Progenitor cell of endocrine pancreas (in vitro differentiated cells): ENCODE measurements at regions not wholly inside any gene's neighbourhood (a gene's known extent, or its start where the extent isn't known, plus 50 kb on each side); places are given as distances from the start of the nearest gene placed in this dataset.

Experiments used
- DNase-seq: peaks from one replicate; pipeline ENCODE4 v3.0.0; 2021; ENCODE audit warnings: low spot score; ENCODE audit not compliant: unreplicated experiment
- H3K27ac Mint-ChIP-seq: 2 replicates; pipeline ENCODE4 v1.8.0; 2021; ENCODE audit warnings: mild to moderate bottlenecking, moderate library complexity, mixed read lengths
- H3K27me3 Mint-ChIP-seq: 2 replicates; pipeline ENCODE4 v1.8.0; 2021; ENCODE audit warnings: mixed read lengths
- H3K36me3 Mint-ChIP-seq: 2 replicates; pipeline ENCODE4 v1.8.0; 2022; ENCODE audit warnings: mixed read lengths; ENCODE audit not compliant: insufficient read depth
- H3K4me1 Mint-ChIP-seq: 2 replicates; pipeline ENCODE4 v1.8.0; 2021; ENCODE audit warnings: low read depth, mixed read lengths
- H3K4me3 Mint-ChIP-seq: 2 replicates; pipeline ENCODE4 v1.8.0; 2021; ENCODE audit warnings: low read depth, mild to moderate bottlenecking, moderate library complexity, mixed read lengths
- H3K9me3 Mint-ChIP-seq: 2 replicates; pipeline ENCODE4 v1.8.0; 2021; ENCODE audit warnings: low read depth, mixed read lengths
- CTCF ChIP-seq: fragments of 200-600 bp; sonication (generic); IDR thresholded peaks from one replicate; pipeline ENCODE4 v1.5.0; 2021; ENCODE audit warnings: antibody characterized with exemption, mild to moderate bottlenecking; ENCODE audit not compliant: unreplicated experiment

- peaks cover 60% of the 10 kb centered on the region for H3K4me1 Mint-ChIP-seq
- H3K9me3 Mint-ChIP-seq, result no peaks in the 10 kb centered on the region
Measured at GRCh38 chr2:8631465-8632005, 50.3 kb upstream of the ID2 start.

More at GRCh38 chr2:8631465-8632005, 50.3 kb upstream of the ID2 start:
- Mint-ChIP-seq H3K27ac (peak overlapping the region; percentile 31), H3K27me3 (no peaks in the 10 kb centered on the region), H3K4me3 (no peak overlapping the region), H3K36me3 (no peaks in the 10 kb centered on the region)
- TF ChIP-seq CTCF, result no peak
- no peak for DNase-seq
